ENCODE measurements at regions not wholly inside any gene's neighbourhood (a gene's known extent, or its start where the extent isn't known, plus 50 kb on each side); places are given as distances from the start of the nearest gene placed in this dataset.
A peak's percentile ranks its signal among the peaks of the same experiment; 100 is the strongest.

- no peak for DNase-seq (ENCODE audit: low spot score)
Measured at GRCh38 chr6:143621876-143622605, 55.7 kb upstream of the PHACTR2 start.

DNA sequence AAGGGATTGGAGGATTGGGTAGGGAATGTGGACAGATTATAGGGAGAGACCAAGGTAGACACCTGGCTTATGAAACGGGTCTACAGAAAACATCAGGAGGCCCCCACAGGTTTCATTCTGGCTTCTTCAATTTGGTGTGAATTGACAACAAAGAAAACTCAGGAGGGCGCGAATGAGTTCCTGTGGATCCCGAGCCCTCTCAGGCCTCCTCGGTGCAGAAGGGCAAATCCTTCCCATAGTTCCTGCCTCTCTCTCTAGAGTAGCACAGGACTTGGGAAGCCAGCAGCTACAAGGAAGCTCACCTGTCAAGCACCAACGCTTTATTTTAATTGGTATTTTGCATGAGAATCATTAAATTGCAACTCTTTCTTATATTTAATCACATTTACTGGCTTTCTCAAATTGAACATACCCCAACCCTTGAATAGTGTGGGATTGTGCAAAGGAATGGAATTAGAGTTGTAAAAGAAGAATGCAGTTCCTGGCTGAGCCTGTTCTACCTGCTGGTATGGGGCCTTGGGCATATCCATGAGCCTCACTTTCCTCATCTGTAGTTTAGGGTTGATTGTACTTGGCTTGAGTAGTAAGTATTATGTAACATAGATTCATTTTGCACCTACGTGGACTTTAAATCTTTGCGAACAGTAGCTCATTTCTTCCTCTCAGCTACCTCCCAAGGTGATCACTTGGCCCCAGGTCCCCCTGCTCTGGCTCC lies 56.4 kb upstream of the PHACTR2 start:
- no peak for DNase-seq (ENCODE audit: low spot score)

GRCh38 chr6:143620447-143620846 lies 57.3 kb upstream of the PHACTR2 start:
- DNase-seq (ENCODE audit: low spot score): no peak

GRCh38 chr6:143619824-143620401 lies 57.9 kb upstream of the PHACTR2 start:
- no peak for DNase-seq (ENCODE audit: low spot score)

DNA sequence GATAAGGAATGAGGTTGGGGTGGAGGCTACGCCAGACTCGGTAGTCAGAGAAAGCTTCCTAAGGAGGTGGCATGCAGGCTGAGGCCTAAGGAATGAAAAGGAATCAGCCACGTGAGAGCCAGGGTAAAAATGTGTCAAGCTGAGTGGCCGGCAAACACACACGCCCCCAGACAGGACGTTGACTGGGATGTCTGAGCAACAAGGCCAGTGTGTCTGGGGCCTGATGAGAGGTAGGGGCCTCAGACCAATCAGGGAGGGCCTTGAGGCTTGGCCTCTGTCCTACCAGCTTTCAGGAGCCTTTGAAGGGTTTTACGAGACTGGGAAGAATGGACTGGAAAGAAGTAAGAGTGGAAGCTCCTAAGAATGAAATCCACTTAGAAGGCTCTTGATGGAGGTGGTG lies 61.0 kb upstream of the PHACTR2 start:
- DNase-seq (ENCODE audit: low spot score): no peak

DNA sequence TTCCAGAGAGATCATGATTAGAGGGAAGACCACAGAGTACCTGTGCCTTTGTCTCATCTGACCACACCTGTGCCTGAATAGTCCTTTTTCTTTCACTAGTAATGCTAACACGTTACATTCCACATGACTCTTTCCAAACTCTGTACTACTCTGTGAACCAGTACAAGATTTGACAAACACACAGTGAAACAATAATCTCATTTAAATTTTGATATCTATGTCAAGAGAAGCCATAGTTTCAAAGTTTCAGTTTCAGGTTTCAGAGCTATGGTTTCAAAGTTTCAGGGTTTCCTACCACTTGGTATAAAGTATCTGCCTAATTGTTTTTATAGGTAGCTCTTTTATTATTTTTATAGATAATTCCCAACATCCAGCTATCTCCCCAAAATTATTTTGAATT lies 62.0 kb upstream of the PHACTR2 start:
- DNase-seq (ENCODE audit: low spot score): no peak

GRCh38 chr6:143614235-143614634 lies 63.5 kb upstream of the PHACTR2 start:
- no peak for DNase-seq (ENCODE audit: low spot score)

GRCh38 chr6:143613749-143614148 lies 64.0 kb upstream of the PHACTR2 start:
- DNase-seq (ENCODE audit: low spot score): no peak

GRCh38 chr6:143612186-143612585 lies 65.6 kb upstream of the PHACTR2 start:
- no peak for DNase-seq (ENCODE audit: low spot score)

GRCh38 chr6:143611580-143611979 lies 66.2 kb upstream of the PHACTR2 start:
- no peak for DNase-seq (ENCODE audit: low spot score)

GRCh38 chr6:143609972-143610371 lies 67.8 kb upstream of the PHACTR2 start:
- no peak for DNase-seq (ENCODE audit: low spot score)

GRCh38 chr6:143609501-143609900 lies 68.3 kb upstream of the PHACTR2 start:
- no peak for DNase-seq (ENCODE audit: low spot score)

DNA sequence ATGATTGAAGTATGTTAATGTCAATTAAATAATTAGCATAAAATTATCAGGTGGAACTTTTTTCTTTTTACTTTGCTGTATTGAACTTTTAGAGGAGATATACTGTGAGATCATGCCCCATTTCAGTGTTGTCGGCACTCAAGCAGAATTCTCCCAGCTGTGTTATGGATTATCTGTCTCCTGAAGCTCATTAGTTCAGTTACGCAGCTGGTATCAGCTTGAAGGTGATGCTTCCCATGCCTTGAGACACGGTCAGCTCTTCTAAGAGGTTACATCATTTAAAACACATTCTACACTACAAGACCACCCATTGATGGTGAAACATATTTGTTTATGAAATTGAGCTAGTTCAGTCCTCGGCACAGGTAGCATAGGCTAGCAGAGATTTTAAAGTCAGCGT lies 68.9 kb upstream of the PHACTR2 start:
- no peak for DNase-seq (ENCODE audit: low spot score)

DNA sequence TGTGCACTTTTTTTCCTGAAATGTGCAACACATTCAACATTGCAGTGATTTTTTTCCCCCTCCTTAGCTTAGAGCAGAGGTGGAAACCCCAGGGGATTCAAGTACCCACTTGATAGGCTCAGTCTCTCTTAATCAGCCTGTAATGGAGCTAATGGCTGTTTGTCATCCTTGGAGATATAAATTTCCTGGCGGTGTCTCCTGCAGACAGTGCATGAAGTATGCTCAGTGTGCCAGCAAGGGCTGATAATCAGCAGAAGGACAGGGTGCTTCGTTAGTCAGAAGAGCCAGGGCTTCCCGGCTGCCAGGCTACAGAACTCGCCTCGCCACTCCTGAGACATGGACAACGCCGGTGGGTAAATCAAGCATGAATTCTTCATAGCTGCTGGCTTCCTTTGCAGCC lies 69.8 kb upstream of the PHACTR2 start:
- DNase-seq (ENCODE audit: low spot score): no peak

GRCh38 chr6:143607168-143607567 lies 70.6 kb upstream of the PHACTR2 start:
- no peak for DNase-seq (ENCODE audit: low spot score)

DNA sequence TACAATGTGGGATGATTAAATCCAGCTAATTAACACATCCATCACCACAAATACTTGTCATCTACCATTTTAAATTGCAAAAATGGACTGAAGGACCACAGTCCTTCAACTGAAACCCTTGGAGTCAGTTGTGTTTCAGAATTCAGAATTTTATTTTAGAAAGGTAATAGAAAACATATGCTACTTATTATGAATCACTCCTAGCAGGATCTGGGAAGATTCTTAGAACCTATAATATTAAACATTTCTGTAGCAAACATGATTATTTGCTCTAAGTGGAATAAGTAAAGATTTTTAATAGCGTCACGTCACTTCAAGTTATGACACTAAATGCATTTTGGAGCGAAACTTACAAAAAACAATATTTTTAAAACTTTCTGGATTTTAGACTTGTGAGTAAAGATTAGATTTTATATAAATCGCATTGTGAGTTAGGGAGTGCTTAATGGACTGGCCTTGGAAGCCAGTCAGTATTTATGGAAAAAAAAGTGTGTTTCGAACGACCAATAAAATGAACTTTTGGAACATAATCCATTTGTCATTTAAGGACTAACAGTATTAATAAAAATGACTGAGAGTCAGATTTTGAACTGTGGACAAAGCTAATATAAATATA lies 71.8 kb upstream of the PHACTR2 start:
- DNase-seq (ENCODE audit: low spot score): no peak

DNA sequence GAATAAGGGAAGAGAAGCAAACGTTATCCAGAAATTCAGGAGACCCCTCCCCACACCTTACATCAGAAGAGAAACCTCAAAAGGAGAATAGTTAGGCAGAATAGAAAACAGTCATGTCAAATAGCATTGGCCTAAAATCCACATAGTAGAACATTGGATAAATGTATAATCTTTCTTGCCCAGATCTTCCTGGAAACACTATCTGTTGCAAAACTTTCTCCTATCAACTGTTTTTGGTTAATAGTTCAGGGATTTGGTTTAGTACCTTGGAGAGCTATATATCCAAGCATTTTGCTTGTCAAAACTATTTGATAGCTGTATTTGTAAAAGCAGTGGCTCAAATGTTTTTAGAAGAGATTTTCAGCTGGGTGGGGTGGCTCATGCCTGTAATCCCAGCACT lies 74.3 kb upstream of the PHACTR2 start:
- DNase-seq (ENCODE audit: low spot score): no peak

DNA sequence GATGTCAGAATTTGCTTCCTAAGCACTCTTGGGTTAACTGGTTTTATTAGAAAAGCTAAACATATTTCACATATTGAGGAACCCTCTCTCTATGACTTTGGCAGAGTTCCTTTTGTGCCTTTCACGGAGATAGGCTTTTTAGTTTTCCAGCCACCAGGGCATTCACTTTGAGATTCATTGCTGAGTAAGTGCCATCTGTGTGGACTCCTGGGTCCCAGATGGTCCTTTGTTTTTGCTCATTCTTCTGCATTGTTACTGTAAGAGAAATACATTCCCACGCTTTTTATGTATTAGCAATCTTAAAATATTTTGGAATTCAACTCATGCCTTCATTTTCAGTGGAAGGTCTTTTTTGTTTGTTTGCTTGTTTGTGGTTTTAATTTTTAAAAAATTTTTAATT lies 76.3 kb upstream of the PHACTR2 start:
- no peak for DNase-seq (ENCODE audit: low spot score)

DNA sequence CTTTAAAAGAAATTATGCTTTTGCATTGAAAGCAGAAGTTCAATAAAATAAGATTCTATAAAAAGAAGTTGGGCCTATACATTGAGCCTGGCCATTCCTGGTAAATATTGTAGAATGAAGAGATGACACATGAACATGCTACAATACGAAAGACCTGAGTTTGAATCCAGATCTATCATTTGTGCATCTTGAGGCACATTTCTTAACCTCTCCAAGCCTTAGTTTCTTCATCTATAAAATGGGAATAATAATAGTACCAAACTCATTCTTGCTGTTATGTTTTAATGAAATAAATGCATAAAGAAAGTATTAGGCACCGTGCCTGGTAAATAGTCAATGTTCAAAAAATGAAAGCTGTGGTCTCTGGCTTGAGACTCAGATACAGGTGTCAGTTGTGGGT lies 76.9 kb upstream of the PHACTR2 start:
- DNase-seq (ENCODE audit: low spot score): no peak

GRCh38 chr6:143598466-143599080 lies 79.2 kb upstream of the PHACTR2 start:
- no peak for DNase-seq (ENCODE audit: low spot score)

- DNase-seq (ENCODE audit: low spot score): no peak
Measured at GRCh38 chr6:143596866-143597265, 80.9 kb upstream of the PHACTR2 start.

- DNase-seq (ENCODE audit: low spot score): peak; percentile 3
Measured at GRCh38 chr6:143595251-143596036, 82.3 kb upstream of the PHACTR2 start.

All from putamen (tissue), 1 donor.